ENCODE measurements at regions not wholly inside any gene's neighbourhood (a gene's known extent, or its start where the extent isn't known, plus 50 kb on each side); places are given as distances from the start of the nearest gene placed in this dataset.

DNA sequence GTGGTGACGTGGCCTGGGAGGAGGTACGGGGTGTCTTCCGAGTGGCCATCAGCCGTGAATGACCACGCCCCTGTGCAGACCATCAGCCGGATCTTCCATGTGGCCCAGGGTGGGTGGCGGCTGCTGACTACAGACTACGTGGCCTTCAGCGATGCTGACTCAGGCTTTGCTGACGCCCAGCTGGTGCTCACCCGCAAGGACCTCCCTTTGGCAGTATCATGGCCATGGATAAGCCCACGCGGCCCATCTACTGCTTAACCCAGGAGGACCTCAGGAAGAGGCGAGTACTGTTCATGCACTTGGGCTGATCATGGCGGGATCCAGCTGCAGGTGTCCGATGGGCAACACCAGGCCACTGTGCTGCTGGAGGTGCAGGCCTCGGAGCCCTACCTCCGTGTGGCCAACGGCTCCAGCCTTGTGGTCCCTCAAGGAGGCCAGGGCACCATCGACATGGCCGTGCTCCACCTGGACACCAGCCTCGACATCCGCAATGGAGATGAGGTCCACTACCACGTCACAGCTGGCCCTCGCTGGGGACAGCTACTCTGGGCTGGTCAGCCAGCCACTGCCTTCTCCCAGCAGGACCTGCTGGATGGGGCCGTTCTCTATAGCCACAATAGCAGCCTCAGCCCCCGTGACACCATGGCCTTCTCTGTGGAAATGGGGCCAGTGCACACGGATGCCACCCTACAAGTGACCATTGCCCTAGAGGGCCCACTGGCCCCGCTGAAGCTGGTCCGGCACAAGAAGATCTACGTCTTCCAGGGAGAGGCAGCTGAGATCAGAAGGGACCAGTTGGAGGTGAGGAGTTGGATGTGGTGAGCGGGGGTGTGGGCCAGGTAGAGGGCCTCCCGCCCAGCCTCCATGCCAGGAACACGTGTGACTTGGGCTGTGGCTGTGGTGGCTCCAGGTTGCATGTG, 178.4 kb downstream of the TBC1D2B start (continued):
- TF ChIP-seq, protein P1, sequence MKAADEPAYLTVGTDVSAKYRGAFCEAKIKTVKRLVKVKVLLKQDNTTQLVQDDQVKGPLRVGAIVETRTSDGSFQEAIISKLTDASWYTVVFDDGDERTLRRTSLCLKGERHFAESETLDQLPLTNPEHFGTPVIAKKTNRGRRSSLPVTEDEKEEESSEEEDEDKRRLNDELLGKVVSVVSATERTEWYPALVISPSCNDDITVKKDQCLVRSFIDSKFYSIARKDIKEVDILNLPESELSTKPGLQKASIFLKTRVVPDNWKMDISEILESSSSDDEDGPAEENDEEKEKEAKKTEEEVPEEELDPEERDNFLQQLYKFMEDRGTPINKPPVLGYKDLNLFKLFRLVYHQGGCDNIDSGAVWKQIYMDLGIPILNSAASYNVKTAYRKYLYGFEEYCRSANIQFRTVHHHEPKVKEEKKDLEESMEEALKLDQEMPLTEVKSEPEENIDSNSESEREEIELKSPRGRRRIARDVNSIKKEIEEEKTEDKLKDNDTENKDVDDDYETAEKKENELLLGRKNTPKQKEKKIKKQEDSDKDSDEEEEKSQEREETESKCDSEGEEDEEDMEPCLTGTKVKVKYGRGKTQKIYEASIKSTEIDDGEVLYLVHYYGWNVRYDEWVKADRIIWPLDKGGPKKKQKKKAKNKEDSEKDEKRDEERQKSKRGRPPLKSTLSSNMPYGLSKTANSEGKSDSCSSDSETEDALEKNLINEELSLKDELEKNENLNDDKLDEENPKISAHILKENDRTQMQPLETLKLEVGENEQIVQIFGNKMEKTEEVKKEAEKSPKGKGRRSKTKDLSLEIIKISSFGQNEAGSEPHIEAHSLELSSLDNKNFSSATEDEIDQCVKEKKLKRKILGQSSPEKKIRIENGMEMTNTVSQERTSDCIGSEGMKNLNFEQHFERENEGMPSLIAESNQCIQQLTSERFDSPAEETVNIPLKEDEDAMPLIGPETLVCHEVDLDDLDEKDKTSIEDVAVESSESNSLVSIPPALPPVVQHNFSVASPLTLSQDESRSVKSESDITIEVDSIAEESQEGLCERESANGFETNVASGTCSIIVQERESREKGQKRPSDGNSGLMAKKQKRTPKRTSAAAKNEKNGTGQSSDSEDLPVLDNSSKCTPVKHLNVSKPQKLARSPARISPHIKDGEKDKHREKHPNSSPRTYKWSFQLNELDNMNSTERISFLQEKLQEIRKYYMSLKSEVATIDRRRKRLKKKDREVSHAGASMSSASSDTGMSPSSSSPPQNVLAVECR (CRISPR knock-in tag; IDR thresholded peaks at IDR 0.05; ENCODE audit: borderline replicate concordance): no peak
- TF ChIP-seq SPEN (CRISPR knock-in tag; IDR thresholded peaks at IDR 0.05; ENCODE audit: low read depth) (no peak), ZSCAN12 (CRISPR knock-in tag; IDR thresholded peaks at IDR 0.05) (no peak)

- H4K20me1 ChIP-seq (ENCODE audit: insufficient read depth, low read length): no peaks in the 10 kb centered on the region
- no peak overlapping the region for H3K9ac ChIP-seq (ENCODE audit: insufficient read depth, low read depth, low read length)
- no peaks in the 10 kb centered on the region for H3K4me1 ChIP-seq (ENCODE audit: insufficient read depth, low read length)
- no peak overlapping the region for H3K4me2 ChIP-seq (ENCODE audit: low read depth, low read length)
- DNase-seq (ENCODE audit: low spot score): no peak
- H3K36me3 ChIP-seq (replicated peaks in 1 of 2; ENCODE audit: control insufficient read depth in 1 of 2, insufficient read depth in 2 of 2, low read length in 2 of 2): no peaks in the 10 kb centered on the region
- ChIA-PET POLR2A (no interaction called here), CTCF (ENCODE audit: low intra/inter-chr PET ratio, low total read pairs) (no interaction called here)
- intact Hi-C loops (cut with micrococcal nuclease; ENCODE audit: unreplicated experiment): no loop called here
- ATAC-seq: no peak
- no peaks in the 10 kb centered on the region for H3K9me3 ChIP-seq (ENCODE audit: low read length)
- no peaks in the 10 kb centered on the region for H3K79me2 ChIP-seq (ENCODE audit: insufficient read depth, low read length)
- WGBS (ENCODE audit: low lambda C conversion rate): 37% methylated on average over 11 of the region's 12 CpGs
- in situ Hi-C loops (cut with HindIII; ENCODE audit: extremely low pct_ligation_motif_present, low pct_unique_long_range_greater_than_20kb): no loop called here
- no peak for FAIRE-seq
- no peak overlapping the region for H3K27ac ChIP-seq (ENCODE audit: extremely low read length, insufficient read depth, low read length)
- H2AFZ ChIP-seq (ENCODE audit: low read length): no peak overlapping the region
- peaks cover 0 to 1% of the 10 kb centered on the region in 2 experiments; a peak in 2 of 5 replicates for H3K27me3 ChIP-seq (ENCODE audit: control insufficient read depth in 1 of 2, insufficient read depth in 2 of 2, low read length in 2 of 2)
- BruUV-seq (replicated peaks): no TSS peak
- H3K4me3 ChIP-seq (replicated peaks in 1 of 3; ENCODE audit: insufficient read depth in 1 of 3, low read depth in 2 of 3, low read length in 3 of 3): no peak overlapping the region
- TF ChIP-seq SP1 (IDR thresholded peaks at IDR 0.05) (no peak), SP1 (CRISPR knock-in tag; IDR thresholded peaks at IDR 0.05) (no peak), JUNB (CRISPR knock-in tag; IDR thresholded peaks at IDR 0.05; ENCODE audit: borderline replicate concordance) (no peak), MXI1 (IDR thresholded peaks at IDR 0.05; ENCODE audit: borderline replicate concordance, low read depth, low read length) (no peak), RFXANK (CRISPR knock-in tag; IDR thresholded peaks at IDR 0.05) (no peak), ZSCAN21 (CRISPR knock-in tag; IDR thresholded peaks at IDR 0.05; ENCODE audit: borderline replicate concordance) (no peak), ZNF296 (CRISPR knock-in tag; conservative IDR thresholded peaks at IDR 0.05) (no peak), MEIS1 (CRISPR knock-in tag; IDR thresholded peaks at IDR 0.05; ENCODE audit: borderline replicate concordance) (no peak), MAZ (IDR thresholded peaks at IDR 0.05; ENCODE audit: borderline replicate concordance, low read depth, low read length) (no peak), MAZ (CRISPR knock-in tag; IDR thresholded peaks at IDR 0.05; ENCODE audit: low read depth) (no peak), REXO4 (CRISPR knock-in tag; IDR thresholded peaks at IDR 0.05; ENCODE audit: borderline replicate concordance) (no peak), ZKSCAN1 (IDR thresholded peaks at IDR 0.05; ENCODE audit: low read length) (no peak), HNRNPH1 (optimal IDR thresholded peaks at IDR 0.05; ENCODE audit: low read depth, low read length) (no peak), TOPORS (CRISPR knock-in tag; IDR thresholded peaks at IDR 0.05) (no peak), FOXJ3 (CRISPR knock-in tag; IDR thresholded peaks at IDR 0.05; ENCODE audit: borderline replicate concordance) (no peak)
- TF ChIP-seq, protein P2, sequence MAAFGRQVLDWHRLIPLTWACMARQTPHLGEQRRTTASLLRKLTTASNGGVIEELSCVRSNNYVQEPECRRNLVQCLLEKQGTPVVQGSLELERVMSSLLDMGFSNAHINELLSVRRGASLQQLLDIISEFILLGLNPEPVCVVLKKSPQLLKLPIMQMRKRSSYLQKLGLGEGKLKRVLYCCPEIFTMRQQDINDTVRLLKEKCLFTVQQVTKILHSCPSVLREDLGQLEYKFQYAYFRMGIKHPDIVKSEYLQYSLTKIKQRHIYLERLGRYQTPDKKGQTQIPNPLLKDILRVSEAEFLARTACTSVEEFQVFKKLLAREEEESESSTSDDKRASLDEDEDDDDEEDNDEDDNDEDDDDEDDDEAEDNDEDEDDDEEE (CRISPR knock-in tag; IDR thresholded peaks at IDR 0.05): no peak
Measured at GRCh38 chr15:77897896-77898406, 179.6 kb downstream of the TBC1D2B start.
